ENCODE measurements at regions not wholly inside any gene's neighbourhood (a gene's known extent, or its start where the extent isn't known, plus 50 kb on each side); places are given as distances from the start of the nearest gene placed in this dataset.
A peak's percentile ranks its signal among the peaks of the same experiment; 100 is the strongest.

- peak in 1 of 3 donors; percentile 24 for DNase-seq (ENCODE audit: low read depth in 2 of 3, low spot score in 2 of 3)
Observed at GRCh38 chr3:30069056-30069455, 537.3 kb upstream of the TGFBR2 start.

GRCh38 chr3:30073040-30073439 is 533.4 kb upstream of the TGFBR2 start:
- no peak for DNase-seq (ENCODE audit: low read depth in 2 of 3, low spot score in 2 of 3)

- no peak for DNase-seq (ENCODE audit: low read depth in 2 of 3, low spot score in 2 of 3)
Observed at GRCh38 chr3:30073622-30074021, 532.8 kb upstream of the TGFBR2 start.

GRCh38 chr3:30075514-30075913 is 530.9 kb upstream of the TGFBR2 start:
- no peak for DNase-seq (ENCODE audit: low read depth in 2 of 3, low spot score in 2 of 3)

- no peak for DNase-seq (ENCODE audit: low read depth in 2 of 3, low spot score in 2 of 3)
Observed at GRCh38 chr3:30076899-30077298, 529.5 kb upstream of the TGFBR2 start.

GRCh38 chr3:30077746-30078145 is 528.7 kb upstream of the TGFBR2 start:
- no peak for DNase-seq (ENCODE audit: low read depth in 2 of 3, low spot score in 2 of 3)

GRCh38 chr3:30078736-30079135 is 527.7 kb upstream of the TGFBR2 start:
- DNase-seq (ENCODE audit: low read depth in 2 of 3, low spot score in 2 of 3): no peak

- no peak for DNase-seq (ENCODE audit: low read depth in 2 of 3, low spot score in 2 of 3)
Observed at GRCh38 chr3:30081904-30082303, 524.5 kb upstream of the TGFBR2 start.

- DNase-seq (ENCODE audit: low read depth in 2 of 3, low spot score in 2 of 3): no peak
Observed at GRCh38 chr3:30082652-30083051, 523.7 kb upstream of the TGFBR2 start.

GRCh38 chr3:30083315-30083714 is 523.1 kb upstream of the TGFBR2 start:
- no peak for DNase-seq (ENCODE audit: low read depth in 2 of 3, low spot score in 2 of 3)

- DNase-seq (ENCODE audit: low read depth in 2 of 3, low spot score in 2 of 3): no peak
Observed at GRCh38 chr3:30084316-30084715, 522.1 kb upstream of the TGFBR2 start.

- no peak for DNase-seq (ENCODE audit: low read depth in 2 of 3, low spot score in 2 of 3)
Observed at GRCh38 chr3:30084971-30085403, 521.4 kb upstream of the TGFBR2 start.

- DNase-seq (ENCODE audit: low read depth in 2 of 3, low spot score in 2 of 3): no peak
Observed at GRCh38 chr3:30085486-30085885, 520.9 kb upstream of the TGFBR2 start.

GRCh38 chr3:30091686-30092085 is 514.7 kb upstream of the TGFBR2 start:
- no peak for DNase-seq (ENCODE audit: low read depth in 2 of 3, low spot score in 2 of 3)

GRCh38 chr3:30097022-30097650 is 509.3 kb upstream of the TGFBR2 start:
- DNase-seq (ENCODE audit: low read depth in 2 of 3, low spot score in 2 of 3): no peak

GRCh38 chr3:30098243-30098642 is 508.2 kb upstream of the TGFBR2 start:
- no peak for DNase-seq (ENCODE audit: low read depth in 2 of 3, low spot score in 2 of 3)

- DNase-seq (ENCODE audit: low read depth in 2 of 3, low spot score in 2 of 3): no peak
Observed at GRCh38 chr3:30098653-30099455, 507.5 kb upstream of the TGFBR2 start.

- no peak for DNase-seq (ENCODE audit: low read depth in 2 of 3, low spot score in 2 of 3)
Observed at GRCh38 chr3:30102356-30102755, 504.0 kb upstream of the TGFBR2 start.

GRCh38 chr3:30103186-30103585 is 503.2 kb upstream of the TGFBR2 start:
- DNase-seq (ENCODE audit: low read depth in 2 of 3, low spot score in 2 of 3): no peak

- DNase-seq (ENCODE audit: low read depth in 2 of 3, low spot score in 2 of 3): no peak
Observed at GRCh38 chr3:30107531-30107930, 498.9 kb upstream of the TGFBR2 start.

GRCh38 chr3:30112411-30112810 is 494.0 kb upstream of the TGFBR2 start:
- DNase-seq (ENCODE audit: low read depth in 2 of 3, low spot score in 2 of 3): peak in 2 of 3 donors; percentile 8 to 51

- peak; percentile 5 to 88 (median 48) for DNase-seq (ENCODE audit: low read depth in 2 of 3, low spot score in 2 of 3)
Observed at GRCh38 chr3:30112902-30113484, 493.4 kb upstream of the TGFBR2 start.

All from hematopoietic multipotent progenitor cell (in vitro differentiated cells).